ENCODE measurements at regions not wholly inside any gene's neighbourhood (a gene's known extent, or its start where the extent isn't known, plus 50 kb on each side); places are given as distances from the start of the nearest gene placed in this dataset.

DNA sequence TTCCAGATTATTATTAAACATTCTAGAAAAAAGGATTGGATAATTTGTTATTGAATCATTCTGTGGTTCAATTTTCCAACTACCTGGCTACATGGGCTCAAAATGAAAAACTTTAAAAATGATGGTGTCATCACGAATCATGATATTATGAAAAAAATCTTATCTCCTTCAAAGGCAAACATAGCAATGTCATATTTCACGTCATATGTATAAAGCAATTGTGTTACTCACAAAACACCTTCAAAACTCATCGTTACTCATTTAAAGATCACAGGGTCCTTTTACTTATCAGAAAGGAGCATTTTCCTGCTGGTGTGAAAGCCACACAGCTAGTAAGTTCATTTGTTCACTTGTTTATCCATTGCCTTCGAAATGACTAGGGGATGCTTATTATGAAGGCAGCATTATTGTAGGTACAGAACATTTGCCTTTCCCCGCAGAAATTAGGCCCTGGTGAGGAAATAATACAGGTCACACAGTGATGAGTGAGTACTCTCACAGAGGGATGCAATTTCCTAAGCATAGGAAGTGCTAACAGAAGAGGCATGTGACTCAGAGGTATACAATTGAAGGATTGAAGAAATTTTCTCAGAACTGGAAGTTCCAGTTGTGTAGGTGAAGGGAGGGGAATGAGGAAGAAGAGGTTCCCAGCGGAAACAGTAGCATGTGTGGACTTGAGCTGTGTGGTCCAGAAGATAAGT, 478.7 kb downstream of the INHBA start:
- DNase-seq: no peak

GRCh38 chr7:41222746-41223145, 480.1 kb downstream of the INHBA start:
- no peak for DNase-seq

GRCh38 chr7:41220266-41220665, 482.6 kb downstream of the INHBA start:
- no peak for DNase-seq

DNA sequence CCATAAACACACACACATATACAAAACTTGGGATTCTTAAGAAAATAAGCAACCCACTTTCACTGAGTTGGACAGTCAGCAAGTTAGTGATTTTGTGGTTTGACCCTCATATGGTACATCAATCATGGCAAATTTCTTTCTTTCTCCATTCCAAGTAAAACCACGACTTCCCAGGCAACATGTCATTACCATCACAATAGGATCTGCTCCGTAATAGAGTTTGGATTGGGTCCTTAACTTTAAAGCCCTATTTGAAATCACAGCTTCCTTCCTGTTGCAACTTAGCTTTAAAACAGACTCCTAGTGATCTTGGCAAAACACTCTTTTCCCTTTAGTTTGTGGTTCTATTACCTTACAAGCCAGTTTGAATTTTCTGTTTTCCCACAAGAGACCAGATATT, 483.6 kb downstream of the INHBA start:
- no peak for DNase-seq

DNA sequence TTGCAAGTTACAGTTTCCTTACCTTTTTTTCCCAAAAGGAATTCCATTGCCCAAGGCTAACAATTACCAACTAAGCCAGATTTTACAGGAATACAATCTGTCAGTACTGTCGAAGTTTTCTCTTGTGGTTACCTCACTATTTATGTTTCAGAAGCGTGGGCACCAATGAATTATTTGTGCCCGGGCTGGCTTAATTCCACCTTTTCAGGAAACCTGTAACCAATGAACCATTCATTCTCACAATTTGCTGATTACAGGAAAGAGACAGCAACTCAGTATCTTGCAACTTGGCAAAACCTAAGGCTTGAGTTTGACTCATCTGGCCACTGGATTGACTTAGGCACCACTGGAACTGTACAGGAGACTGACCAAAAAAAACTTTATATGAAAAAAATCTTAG, 485.6 kb downstream of the INHBA start:
- DNase-seq: no peak

DNA sequence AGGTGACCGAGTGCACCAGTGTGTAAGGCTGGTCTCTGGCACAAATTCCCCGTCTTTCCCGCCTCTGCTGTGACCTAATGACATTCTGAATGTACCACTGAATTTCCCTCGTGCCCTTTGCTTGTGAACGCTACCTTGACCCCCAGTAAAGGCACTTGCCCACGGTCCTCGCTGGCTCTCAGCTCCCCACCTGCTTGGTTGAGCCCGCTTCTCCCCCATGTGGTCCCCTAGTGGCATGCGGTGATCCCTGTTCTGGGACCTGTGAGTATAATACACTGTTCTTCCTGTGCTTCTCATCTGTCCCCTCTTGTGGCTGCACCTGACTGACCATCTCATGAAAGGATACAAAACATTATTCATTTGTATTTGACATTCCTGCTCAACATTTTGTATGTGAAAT, 495.7 kb downstream of the INHBA start:
- DNase-seq: no peak

DNA sequence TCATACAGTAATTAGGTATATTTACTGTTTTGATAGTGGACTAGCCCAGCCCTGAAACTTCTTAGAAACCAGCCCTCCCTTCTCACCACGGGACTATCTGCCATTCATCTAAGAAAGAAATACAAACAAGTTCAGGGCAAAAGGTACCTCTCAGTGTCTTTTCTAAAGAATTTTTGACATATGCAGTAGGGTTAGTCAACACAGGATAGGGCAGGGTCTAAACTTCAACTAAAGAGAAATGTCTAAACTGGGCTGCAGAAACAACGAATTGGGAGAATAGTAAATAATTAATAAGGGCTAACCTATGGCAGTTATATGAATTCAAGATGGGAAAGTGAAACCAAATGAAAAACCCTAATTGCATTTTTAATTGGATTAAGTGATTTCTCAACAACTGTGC, 496.6 kb downstream of the INHBA start:
- no peak for DNase-seq

GRCh38 chr7:41205600-41205999, 497.3 kb downstream of the INHBA start:
- no peak for DNase-seq

DNA sequence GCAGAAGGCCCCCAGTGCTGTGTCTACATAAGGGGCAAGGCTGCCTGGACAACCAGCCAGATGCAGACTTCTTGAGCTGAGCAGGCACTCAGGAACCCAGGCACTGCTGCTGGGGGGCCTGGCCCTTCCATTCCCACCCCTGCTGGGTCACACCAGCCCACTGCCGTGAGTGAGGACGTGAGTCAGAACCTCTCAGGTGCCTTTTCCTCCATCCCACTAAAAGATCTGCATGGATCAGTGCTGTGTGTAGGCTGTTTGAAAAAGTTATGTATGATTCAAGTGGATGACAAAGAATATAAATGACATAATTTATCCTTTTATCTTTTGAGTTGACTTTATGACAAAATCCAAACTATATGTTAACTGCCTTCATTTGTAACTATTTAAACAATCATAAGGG, 499.3 kb downstream of the INHBA start:
- DNase-seq: no peak

DNA sequence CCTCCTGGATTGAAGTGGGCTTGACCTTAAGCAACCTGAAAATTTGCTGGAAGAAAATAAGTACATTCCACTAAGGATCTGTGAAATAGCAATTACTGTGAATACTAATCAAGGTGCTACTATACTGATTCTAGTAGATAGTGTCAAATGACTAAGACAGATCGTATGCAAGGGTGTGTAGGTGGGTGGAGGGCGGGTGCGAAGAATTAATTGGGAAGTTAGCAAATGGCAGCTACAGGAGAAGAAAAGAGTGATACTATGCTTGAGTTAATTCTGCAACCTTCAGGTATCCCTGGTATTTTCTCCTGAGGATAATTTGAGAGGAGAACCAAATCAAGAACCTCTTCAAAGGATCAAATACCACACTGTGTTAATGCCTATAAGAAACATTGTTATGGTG, 501.9 kb downstream of the INHBA start:
- no peak for DNase-seq

- DNase-seq: no peak
Observed at GRCh38 chr7:41199136-41199535, 503.8 kb downstream of the INHBA start.

DNA sequence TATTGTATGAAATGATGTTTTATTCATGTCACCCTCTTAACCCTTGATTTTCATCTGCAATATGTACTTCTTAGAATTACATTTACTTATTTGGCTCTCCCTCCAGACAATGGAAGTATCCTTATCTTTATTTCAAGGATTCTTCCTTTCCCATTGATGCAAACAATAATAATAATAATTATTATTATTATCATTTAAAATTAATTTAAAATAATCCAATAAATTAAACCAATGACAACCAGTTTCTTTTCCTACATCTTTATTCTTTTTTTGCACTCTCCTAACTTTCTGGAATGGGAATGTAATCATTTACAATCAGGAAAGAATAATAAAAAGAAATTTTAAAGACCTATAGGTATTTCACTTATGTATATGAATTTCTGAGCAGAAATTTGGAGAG, 504.4 kb downstream of the INHBA start:
- no peak for DNase-seq

GRCh38 chr7:41197769-41198168, 505.1 kb downstream of the INHBA start:
- DNase-seq: no peak

- DNase-seq: no peak
Observed at GRCh38 chr7:41193738-41194282, 509.1 kb downstream of the INHBA start.

GRCh38 chr7:41190581-41190980, 512.3 kb downstream of the INHBA start:
- DNase-seq: no peak

DNA sequence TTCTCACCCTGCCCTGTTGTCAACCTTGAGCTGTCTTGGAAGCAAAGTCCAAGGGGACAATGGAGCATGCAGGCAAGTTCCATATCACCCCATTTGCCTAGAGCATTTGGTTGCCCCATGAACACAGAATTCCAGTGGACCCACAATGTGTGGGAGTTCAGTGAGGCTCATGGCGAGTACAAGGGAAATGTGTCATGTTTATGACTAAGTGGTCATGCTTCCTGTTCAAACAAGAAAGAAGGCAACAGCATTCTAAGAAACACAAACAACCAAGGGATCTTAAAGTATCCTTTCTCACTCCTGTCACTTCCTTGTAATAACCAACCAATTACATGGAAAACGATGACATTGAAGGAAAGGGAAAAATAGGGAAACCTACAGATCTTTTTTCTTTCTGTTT, 513.0 kb downstream of the INHBA start:
- no peak for DNase-seq

DNA sequence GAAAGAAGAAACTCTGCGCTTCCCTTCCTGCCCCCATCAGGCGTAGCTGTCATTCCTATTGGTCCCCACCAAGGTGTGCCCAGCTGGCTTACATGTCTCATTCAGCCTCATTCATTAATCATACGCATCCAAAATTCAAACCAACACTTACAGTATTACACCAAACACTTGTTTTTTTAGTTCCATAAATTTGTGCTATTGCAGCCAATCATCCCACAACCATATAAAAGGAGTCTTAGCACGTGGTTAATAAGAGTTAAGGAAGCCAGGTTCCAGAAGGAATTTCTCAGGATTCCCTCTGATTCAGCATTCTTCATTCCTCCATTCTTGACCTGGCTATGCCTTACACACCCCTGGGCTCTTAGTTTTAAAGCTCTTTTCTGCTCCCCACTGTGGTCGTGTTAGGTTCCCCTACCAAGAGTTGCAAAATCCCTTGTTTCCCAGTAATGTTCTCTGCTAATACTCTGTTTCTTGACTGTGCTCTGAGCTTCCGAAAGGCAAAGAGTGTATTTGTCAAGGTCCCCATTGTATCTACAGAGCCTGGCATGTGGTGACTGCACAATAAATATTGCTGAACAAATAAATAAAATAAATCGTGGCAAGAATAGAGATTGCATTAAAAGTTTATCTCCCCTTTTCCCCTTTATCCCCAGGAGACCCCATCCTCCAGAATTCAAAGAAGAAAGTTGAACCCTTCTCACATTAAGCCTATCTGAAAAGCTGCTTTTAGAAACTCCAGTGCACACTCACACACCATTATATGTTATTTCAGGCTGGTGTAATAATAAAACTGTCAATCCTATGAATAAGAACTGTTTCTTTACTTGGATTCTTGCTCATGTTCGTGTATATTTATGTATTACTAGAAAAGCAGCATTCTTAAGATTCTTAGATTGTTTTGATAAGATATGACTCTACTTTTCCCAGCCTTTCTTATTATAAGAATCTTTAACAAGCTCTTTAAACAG, 514.4 kb downstream of the INHBA start:
- DNase-seq: no peak

- DNase-seq: no peak
Observed at GRCh38 chr7:41187322-41187721, 515.6 kb downstream of the INHBA start.

DNA sequence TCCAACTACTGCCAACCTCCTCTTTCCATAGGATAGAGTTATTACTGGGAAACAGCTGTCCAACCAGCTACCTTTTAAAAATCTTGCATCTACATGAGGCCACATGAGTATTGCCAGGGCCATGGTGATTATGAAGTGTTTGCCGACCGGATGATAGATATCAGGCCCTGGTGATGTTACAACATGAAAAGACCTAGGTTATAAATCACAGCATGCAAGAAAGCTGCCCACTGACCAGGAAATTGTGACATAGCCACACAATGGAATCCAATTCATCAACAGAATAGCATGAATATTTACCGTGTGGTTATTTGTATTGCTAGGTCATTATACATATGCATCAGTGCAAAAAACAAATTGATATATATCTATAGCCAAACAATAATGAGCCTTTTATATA, 517.0 kb downstream of the INHBA start:
- DNase-seq: no peak

GRCh38 chr7:41183741-41184140, 519.1 kb downstream of the INHBA start:
- no peak for DNase-seq

DNA sequence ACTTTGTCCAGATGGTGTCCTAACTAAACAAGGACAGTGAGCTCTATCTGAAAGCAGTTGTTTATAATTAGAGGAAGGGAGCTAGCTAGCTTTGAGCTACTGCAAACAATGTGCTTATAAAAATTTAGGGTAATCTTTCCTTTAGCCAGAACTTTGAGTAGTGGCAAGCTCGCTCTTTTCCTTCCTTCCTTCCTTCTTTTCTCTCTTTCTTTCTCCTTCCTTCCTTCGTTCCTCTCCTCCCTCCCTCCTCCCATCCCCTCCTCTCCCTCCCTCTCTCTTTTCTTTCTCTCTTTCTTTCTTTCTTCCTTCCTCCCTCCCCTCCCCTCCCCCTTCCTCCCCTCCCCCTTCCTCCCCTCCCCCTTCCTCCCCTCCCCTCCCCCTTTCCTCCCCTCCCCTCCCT, 520.1 kb downstream of the INHBA start:
- no peak for DNase-seq

- DNase-seq: no peak
Observed at GRCh38 chr7:41175435-41175834, 527.5 kb downstream of the INHBA start.

GRCh38 chr7:41174521-41174920, 528.4 kb downstream of the INHBA start:
- no peak for DNase-seq

GRCh38 chr7:41170466-41170865, 532.4 kb downstream of the INHBA start:
- DNase-seq: no peak
